GM12875 (cell line): ENCODE measurements at regions not wholly inside any gene's neighbourhood (a gene's known extent, or its start where the extent isn't known, plus 50 kb on each side); places are given as distances from the start of the nearest gene placed in this dataset.

Source experiments
- H3K4me3 ChIP-seq: one replicate; pipeline ENCODE4 v1.5.1; 2011; ENCODE audit warnings: low read depth, low read length, control low read depth
- CTCF ChIP-seq: IDR thresholded peaks from 2 replicates; pipeline ENCODE4 v1.5.1; 2011; ENCODE audit warnings: low read depth, mild to moderate bottlenecking, control low read depth, inconsistent platforms, low read length, moderate library complexity, borderline replicate concordance; ENCODE audit not compliant: insufficient read depth

- no peak for TF ChIP-seq CTCF
- H3K4me3 ChIP-seq = no peak overlapping the region
Observed at GRCh38 chr5:52544738-52545137, 243.0 kb upstream of the ITGA1 start.

GRCh38 chr5:52554293-52554692 is 233.4 kb upstream of the ITGA1 start:
- no peak for TF ChIP-seq CTCF
- no peak overlapping the region for H3K4me3 ChIP-seq

- H3K4me3 ChIP-seq = no peak overlapping the region
- TF ChIP-seq CTCF = no peak
Observed at GRCh38 chr5:52560366-52560765, 227.3 kb upstream of the ITGA1 start.

GRCh38 chr5:52562473-52562872 is 225.2 kb upstream of the ITGA1 start:
- H3K4me3 ChIP-seq = no peak overlapping the region
- no peak for TF ChIP-seq CTCF

GRCh38 chr5:52564587-52564986 is 223.1 kb upstream of the ITGA1 start:
- TF ChIP-seq CTCF = no peak
- no peak overlapping the region for H3K4me3 ChIP-seq

- TF ChIP-seq CTCF = no peak
- H3K4me3 ChIP-seq = no peak overlapping the region
Observed at GRCh38 chr5:52577546-52577945, 210.2 kb upstream of the ITGA1 start.

GRCh38 chr5:52579391-52579790 is 208.3 kb upstream of the ITGA1 start:
- H3K4me3 ChIP-seq = no peak overlapping the region
- TF ChIP-seq CTCF = no peak
